ENCODE measurements at regions not wholly inside any gene's neighbourhood (a gene's known extent, or its start where the extent isn't known, plus 50 kb on each side); places are given as distances from the start of the nearest gene placed in this dataset.

DNA sequence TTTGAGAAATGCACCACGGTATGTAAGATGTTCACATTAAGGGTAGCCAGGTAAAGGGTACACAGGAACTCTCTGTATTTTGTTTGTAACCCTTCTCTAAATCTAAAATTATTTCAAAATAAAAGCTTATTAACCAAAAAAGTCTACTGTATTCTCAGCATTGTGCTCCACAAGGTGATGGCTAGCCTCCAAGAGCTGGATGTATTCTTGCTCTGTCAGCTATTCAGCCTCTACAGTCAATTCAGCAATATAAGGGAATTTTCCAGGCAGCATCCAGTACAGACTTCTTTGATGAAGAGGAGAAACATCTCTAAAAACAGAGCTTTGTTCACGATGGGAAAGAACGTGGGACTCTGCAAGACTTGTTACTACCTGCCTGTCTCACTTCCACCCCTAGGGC, 63.5 kb upstream of the MAOA start:
- TF ChIP-seq POLR2AphosphoS5 (IDR thresholded peaks at IDR 0.05; ENCODE audit: low read depth, low read length) (no peak), FOXP2 (optimal IDR thresholded peaks at IDR 0.05; ENCODE audit: borderline replicate concordance, extremely low read depth, extremely low read length, insufficient read depth) (no peak), TAF1 (IDR thresholded peaks at IDR 0.05; ENCODE audit: borderline replicate concordance, insufficient read depth, low read length) (no peak), SIN3A (IDR thresholded peaks at IDR 0.05; ENCODE audit: borderline replicate concordance, insufficient read depth, low read length) (no peak)
- TF ChIP-seq, protein P1, sequence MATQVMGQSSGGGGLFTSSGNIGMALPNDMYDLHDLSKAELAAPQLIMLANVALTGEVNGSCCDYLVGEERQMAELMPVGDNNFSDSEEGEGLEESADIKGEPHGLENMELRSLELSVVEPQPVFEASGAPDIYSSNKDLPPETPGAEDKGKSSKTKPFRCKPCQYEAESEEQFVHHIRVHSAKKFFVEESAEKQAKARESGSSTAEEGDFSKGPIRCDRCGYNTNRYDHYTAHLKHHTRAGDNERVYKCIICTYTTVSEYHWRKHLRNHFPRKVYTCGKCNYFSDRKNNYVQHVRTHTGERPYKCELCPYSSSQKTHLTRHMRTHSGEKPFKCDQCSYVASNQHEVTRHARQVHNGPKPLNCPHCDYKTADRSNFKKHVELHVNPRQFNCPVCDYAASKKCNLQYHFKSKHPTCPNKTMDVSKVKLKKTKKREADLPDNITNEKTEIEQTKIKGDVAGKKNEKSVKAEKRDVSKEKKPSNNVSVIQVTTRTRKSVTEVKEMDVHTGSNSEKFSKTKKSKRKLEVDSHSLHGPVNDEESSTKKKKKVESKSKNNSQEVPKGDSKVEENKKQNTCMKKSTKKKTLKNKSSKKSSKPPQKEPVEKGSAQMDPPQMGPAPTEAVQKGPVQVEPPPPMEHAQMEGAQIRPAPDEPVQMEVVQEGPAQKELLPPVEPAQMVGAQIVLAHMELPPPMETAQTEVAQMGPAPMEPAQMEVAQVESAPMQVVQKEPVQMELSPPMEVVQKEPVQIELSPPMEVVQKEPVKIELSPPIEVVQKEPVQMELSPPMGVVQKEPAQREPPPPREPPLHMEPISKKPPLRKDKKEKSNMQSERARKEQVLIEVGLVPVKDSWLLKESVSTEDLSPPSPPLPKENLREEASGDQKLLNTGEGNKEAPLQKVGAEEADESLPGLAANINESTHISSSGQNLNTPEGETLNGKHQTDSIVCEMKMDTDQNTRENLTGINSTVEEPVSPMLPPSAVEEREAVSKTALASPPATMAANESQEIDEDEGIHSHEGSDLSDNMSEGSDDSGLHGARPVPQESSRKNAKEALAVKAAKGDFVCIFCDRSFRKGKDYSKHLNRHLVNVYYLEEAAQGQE (IDR thresholded peaks at IDR 0.05; ENCODE audit: insufficient read depth in 1 of 2, low read depth in 2 of 2, low read length in 2 of 2): no peak

DNA sequence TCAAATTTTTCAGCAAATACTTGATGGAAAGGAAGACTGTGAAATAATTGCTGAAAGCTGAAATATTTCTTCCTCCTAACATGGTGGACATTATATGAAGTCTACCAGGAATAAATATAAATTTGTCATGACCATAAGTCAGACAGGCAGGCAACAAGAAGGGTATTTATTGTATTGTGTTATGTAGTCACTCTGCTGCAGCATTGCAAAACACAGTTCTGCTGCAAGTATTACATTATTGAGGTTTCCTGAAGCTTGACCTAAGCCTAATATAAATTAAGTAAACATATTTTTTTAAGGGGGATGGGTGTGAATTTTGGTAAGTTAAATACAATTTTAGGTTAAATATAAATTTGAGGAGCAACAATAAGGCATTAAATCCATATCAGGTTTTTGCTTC, 60.2 kb upstream of the MAOA start:
- TF ChIP-seq FOXP2 (optimal IDR thresholded peaks at IDR 0.05; ENCODE audit: borderline replicate concordance, extremely low read depth, extremely low read length, insufficient read depth) (no peak), SIN3A (IDR thresholded peaks at IDR 0.05; ENCODE audit: borderline replicate concordance, insufficient read depth, low read length) (no peak), POLR2AphosphoS5 (IDR thresholded peaks at IDR 0.05; ENCODE audit: low read depth, low read length) (no peak), TAF1 (IDR thresholded peaks at IDR 0.05; ENCODE audit: borderline replicate concordance, insufficient read depth, low read length) (no peak)
- TF ChIP-seq, protein P1 (IDR thresholded peaks at IDR 0.05; ENCODE audit: insufficient read depth in 1 of 2, low read depth in 2 of 2, low read length in 2 of 2): no peak

DNA sequence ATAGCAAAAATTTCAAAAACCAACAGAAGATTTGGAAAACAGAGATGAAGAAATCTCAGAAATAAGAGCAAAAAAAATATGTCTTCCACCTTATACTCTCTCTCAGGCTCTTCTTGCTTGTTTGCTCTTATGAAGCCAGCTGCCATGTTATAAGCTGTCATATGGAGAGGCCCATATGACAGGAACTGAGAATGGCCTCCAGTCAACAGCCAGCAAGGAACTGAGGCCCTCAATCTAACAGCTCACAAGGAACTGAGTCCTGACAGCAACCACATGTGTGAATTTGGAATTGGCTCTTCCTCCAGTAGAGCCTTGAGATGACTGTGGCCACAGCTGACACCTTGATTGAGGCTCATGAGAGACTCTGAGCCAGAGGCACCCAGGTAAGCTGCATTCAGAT, 51.3 kb upstream of the MAOA start:
- TF ChIP-seq FOXP2 (optimal IDR thresholded peaks at IDR 0.05; ENCODE audit: borderline replicate concordance, extremely low read depth, extremely low read length, insufficient read depth) (no peak), SIN3A (IDR thresholded peaks at IDR 0.05; ENCODE audit: borderline replicate concordance, insufficient read depth, low read length) (no peak), POLR2AphosphoS5 (IDR thresholded peaks at IDR 0.05; ENCODE audit: low read depth, low read length) (no peak), TAF1 (IDR thresholded peaks at IDR 0.05; ENCODE audit: borderline replicate concordance, insufficient read depth, low read length) (no peak)
- TF ChIP-seq, protein P1 (IDR thresholded peaks at IDR 0.05; ENCODE audit: insufficient read depth in 1 of 2, low read depth in 2 of 2, low read length in 2 of 2): no peak

DNA sequence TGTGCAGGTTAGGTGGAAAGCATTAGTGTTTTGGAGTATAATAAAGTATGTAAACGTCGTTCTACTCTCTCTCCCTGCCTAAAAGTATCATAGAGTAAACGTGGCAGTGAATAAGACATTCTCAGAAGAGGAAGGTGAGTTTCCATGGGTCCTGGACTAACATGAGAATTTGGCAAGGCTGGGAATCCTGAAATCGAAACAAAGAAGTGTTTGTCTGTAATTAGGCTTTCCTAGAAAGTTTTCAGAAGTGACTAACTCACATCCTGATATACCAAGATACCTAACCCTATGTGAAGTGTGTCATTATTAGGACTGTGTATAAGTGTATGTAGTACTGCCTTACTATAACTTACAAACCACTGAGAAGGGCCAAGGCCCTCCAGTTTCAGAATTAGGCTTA, 50.7 kb upstream of the MAOA start:
- TF ChIP-seq FOXP2 (optimal IDR thresholded peaks at IDR 0.05; ENCODE audit: borderline replicate concordance, extremely low read depth, extremely low read length, insufficient read depth) (no peak), SIN3A (IDR thresholded peaks at IDR 0.05; ENCODE audit: borderline replicate concordance, insufficient read depth, low read length) (no peak), POLR2AphosphoS5 (IDR thresholded peaks at IDR 0.05; ENCODE audit: low read depth, low read length) (no peak), TAF1 (IDR thresholded peaks at IDR 0.05; ENCODE audit: borderline replicate concordance, insufficient read depth, low read length) (no peak)
- TF ChIP-seq, protein P1 (IDR thresholded peaks at IDR 0.05; ENCODE audit: insufficient read depth in 1 of 2, low read depth in 2 of 2, low read length in 2 of 2): no peak
